22Rv1 (cell line): ENCODE measurements at regions not wholly inside any gene's neighbourhood (a gene's known extent, or its start where the extent isn't known, plus 50 kb on each side); places are given as distances from the start of the nearest gene placed in this dataset.

Source experiments
- H3K27ac ChIP-seq: fragments of 450-650 bp; 2 replicates; pipeline ENCODE4 v1.5.1; 2017
- ZFX ChIP-seq: fragments of 450-650 bp; IDR thresholded peaks from 2 replicates; pipeline ENCODE4 v1.6.1; 2017; ENCODE audit warnings: antibody characterized with exemption, borderline replicate concordance
- TF ChIP-seq, protein P1 (sequence below): fragments of 450-650 bp; IDR thresholded peaks from 2 replicates; pipeline ENCODE4 v1.5.1; 2017; ENCODE audit warnings: mild to moderate bottlenecking

DNA sequence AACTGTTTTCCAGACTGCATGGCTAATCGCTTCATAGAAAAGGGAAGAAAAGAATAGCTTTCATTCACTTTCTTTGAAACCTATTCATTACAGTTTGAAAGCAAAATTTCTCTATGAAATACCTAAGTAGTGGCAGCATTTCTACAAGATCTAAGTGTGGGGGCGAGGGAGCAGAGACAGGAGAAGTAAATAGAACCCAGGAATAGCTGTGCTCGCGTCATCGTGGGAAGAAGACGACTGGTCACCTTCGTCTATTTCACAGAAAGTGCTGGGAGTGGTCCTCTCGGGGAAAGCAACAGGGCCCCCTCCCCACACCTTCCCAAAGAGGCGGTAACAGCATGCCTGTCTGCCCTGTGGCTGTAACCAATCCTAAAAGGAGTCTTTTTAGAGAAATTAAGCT, 169.9 kb upstream of the NOCT start:
- no peak overlapping the region for H3K27ac ChIP-seq
- TF ChIP-seq, protein P1, sequence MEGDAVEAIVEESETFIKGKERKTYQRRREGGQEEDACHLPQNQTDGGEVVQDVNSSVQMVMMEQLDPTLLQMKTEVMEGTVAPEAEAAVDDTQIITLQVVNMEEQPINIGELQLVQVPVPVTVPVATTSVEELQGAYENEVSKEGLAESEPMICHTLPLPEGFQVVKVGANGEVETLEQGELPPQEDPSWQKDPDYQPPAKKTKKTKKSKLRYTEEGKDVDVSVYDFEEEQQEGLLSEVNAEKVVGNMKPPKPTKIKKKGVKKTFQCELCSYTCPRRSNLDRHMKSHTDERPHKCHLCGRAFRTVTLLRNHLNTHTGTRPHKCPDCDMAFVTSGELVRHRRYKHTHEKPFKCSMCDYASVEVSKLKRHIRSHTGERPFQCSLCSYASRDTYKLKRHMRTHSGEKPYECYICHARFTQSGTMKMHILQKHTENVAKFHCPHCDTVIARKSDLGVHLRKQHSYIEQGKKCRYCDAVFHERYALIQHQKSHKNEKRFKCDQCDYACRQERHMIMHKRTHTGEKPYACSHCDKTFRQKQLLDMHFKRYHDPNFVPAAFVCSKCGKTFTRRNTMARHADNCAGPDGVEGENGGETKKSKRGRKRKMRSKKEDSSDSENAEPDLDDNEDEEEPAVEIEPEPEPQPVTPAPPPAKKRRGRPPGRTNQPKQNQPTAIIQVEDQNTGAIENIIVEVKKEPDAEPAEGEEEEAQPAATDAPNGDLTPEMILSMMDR, result no peak
- no peak for TF ChIP-seq ZFX

DNA sequence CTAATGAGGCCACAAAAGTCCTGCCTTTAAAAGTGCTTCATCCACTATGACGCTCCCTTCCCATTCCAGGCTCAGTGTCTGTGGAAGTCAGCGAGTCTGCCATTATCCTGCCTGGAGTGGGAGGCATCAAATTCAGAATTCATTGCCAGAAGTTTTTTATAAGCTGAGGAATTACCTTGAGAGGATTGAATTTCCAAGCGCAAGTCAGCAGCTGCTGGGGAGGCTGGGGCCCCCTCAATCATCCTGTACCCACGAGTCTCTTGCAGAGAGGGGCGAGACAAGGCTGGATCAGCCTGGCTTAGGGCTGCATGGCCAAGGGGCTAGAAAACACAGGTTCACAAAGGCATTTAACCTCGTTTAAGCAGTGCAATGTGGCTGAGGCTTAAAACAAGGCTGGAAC, 170.5 kb upstream of the NOCT start:
- TF ChIP-seq, protein P1, result no peak
- TF ChIP-seq ZFX, result no peak
- no peak overlapping the region for H3K27ac ChIP-seq

DNA sequence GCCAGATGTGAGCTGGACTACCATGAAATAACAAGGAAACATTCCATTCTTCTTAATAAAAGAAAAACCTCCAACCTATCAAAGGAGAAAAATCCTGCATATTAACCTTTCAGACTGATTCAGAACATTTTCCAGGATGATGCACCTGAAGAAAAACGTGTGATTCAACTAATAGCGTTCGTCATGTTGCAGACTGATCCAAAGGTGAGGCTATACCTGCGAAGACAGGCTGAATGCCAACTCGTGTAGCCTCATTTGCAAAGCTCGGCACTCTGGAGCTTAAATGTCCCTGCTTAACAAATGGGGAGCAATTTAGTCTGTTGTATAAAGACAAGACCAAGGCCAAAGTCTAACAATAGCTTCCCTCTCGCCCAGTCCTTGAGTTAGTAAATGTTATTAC, 172.0 kb upstream of the NOCT start:
- H3K27ac ChIP-seq, result no peak overlapping the region
- TF ChIP-seq, protein P1, result no peak
- no peak for TF ChIP-seq ZFX

DNA sequence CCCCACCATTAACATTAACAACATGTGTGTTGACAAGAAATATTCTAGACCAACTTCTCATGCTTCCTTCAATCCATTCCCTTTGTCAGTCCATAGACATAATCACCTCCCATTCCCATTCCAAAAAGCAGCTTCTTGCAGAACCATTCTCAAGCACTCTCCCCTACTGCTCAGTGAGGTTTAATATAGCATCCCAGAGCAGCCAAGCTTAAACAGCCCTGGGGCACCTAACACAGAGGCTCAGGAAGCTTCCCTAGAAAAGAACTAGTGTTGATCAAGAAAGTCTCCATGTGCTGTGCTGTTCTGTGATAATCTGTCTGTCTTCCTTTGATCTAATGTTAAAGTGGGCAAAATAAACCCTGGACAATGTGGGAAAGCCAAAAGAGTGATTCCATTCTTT, 174.2 kb upstream of the NOCT start:
- no peak overlapping the region for H3K27ac ChIP-seq
- TF ChIP-seq ZFX, result no peak
- TF ChIP-seq, protein P1, result no peak

DNA sequence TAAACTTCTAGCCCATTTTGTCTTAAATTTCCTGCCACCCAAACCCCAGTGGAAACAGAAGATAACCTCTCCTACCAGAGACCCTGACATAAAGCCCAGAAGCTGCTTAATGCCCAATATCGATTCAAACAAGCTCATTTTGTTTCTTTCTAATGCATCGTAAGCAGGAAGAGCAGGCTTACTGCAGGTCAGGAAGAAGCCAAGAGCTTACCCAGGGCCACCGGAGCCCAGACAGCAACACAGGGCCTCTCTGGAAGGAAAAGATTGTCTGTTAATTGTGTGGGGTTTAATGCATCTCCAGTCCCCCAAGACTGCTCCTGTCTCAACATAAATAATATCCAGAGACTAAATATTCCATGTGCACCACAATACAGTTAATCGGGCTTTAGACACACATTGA, 177.3 kb upstream of the NOCT start:
- TF ChIP-seq ZFX, result no peak
- TF ChIP-seq, protein P1, result no peak
- no peak overlapping the region for H3K27ac ChIP-seq

DNA sequence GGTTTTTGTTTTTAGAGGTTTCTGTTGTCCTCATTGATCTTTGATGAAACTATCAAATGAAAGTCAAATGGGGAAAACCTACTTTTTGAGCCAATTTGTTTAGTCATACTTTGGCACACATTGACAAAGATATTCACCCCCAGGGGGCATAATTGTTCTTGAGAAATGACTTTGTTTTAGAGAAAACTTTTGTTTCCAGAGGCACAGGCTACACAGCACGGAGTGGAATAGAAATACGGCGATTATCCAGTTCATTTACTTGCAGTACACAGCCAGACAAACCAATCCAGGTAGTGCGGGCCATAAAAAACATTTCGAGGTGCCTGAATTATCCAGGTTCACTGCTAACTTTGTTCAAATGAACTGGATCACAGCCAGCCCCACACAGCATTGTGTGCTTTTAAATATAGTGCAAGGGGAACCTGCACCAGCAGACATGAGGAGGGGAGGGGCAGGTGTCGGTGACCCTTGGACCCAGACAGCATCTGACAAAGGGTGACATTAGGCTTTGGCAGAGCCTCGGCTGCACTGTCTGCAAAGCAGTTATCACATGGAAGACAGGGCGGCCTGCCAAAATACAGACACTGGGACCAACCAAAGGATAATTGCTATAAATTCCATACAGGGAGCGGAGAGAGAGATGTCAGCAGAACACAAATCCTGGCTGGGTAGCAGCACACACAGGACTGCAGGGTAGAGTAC, 179.6 kb upstream of the NOCT start:
- TF ChIP-seq, protein P1, result no peak
- no peak for TF ChIP-seq ZFX
- H3K27ac ChIP-seq, result no peak overlapping the region

DNA sequence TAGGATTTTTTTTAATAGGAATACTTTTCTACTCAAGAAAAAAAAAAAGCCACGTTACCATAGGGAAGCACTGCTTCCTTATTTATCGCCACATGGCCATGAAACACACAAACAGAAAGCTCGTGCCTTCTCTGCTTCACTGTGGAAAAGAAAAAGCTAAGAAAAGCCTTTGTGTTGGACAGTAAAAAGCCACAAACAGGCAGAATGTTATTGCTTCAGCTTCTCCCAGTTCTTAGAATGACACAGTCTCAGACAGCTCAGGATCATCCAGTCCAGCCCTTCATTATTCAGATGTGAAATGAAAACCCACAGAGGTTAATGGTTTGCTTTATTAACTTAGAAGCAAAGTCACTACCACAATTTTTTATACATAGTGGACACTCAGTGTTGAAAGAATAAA, 181.6 kb upstream of the NOCT start:
- H3K27ac ChIP-seq, result no peak overlapping the region
- TF ChIP-seq ZFX, result no peak
- TF ChIP-seq, protein P1, result no peak
